ENCODE measurements at regions not wholly inside any gene's neighbourhood (a gene's known extent, or its start where the extent isn't known, plus 50 kb on each side); places are given as distances from the start of the nearest gene placed in this dataset.

DNA sequence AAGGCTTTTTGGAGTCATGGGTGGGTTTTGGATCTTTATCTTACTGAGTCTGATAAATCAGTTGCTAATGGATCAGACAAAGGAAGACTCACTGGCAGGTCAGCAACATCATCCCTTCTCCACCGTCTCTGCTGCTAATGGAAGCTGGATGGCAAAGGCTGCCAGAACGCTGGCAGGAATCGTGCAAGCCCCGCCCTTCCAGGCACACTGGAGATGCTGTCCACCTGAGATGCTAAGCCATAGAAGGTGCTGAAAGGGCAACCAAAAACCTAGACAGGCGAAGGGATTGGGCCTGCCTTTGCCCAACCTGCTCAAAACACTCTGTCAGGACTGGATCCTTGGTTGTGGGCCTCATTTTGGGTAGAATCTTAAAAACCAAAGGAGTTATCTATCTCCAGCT is 139.5 kb upstream of the FSTL4 start:
- TF ChIP-seq RXRA (IDR thresholded peaks at IDR 0.05; ENCODE audit: insufficient read depth, low read depth, low read length) (no peak), SRF (IDR thresholded peaks at IDR 0.05; ENCODE audit: low read depth, low read length) (no peak), KDM1A (IDR thresholded peaks at IDR 0.05; ENCODE audit: borderline replicate concordance, low read length) (no peak), NRF1 (IDR thresholded peaks at IDR 0.05; ENCODE audit: low read depth, low read length) (no peak), POLR2A (IDR thresholded peaks at IDR 0.05; ENCODE audit: control extremely low read depth in 1 of 2, low read depth in 2 of 2, low read length in 2 of 2) (no peak), GABPA (IDR thresholded peaks at IDR 0.05; ENCODE audit: borderline replicate concordance, insufficient read depth, low read length) (no peak), RAD21 (IDR thresholded peaks at IDR 0.05 in 1 of 2, conservative IDR thresholded peaks at IDR 0.05 in 1 of 2; ENCODE audit: low read depth in 2 of 2, low read length in 2 of 2) (no peak)
- TF ChIP-seq, protein P1, sequence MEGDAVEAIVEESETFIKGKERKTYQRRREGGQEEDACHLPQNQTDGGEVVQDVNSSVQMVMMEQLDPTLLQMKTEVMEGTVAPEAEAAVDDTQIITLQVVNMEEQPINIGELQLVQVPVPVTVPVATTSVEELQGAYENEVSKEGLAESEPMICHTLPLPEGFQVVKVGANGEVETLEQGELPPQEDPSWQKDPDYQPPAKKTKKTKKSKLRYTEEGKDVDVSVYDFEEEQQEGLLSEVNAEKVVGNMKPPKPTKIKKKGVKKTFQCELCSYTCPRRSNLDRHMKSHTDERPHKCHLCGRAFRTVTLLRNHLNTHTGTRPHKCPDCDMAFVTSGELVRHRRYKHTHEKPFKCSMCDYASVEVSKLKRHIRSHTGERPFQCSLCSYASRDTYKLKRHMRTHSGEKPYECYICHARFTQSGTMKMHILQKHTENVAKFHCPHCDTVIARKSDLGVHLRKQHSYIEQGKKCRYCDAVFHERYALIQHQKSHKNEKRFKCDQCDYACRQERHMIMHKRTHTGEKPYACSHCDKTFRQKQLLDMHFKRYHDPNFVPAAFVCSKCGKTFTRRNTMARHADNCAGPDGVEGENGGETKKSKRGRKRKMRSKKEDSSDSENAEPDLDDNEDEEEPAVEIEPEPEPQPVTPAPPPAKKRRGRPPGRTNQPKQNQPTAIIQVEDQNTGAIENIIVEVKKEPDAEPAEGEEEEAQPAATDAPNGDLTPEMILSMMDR (IDR thresholded peaks at IDR 0.05; ENCODE audit: control extremely low read depth in 1 of 3, insufficient read depth in 1 of 3, low read depth in 1 of 3, low read length in 3 of 3): no peak
